Fibroblast of lung (primary cell): ENCODE measurements at regions not wholly inside any gene's neighbourhood (a gene's known extent, or its start where the extent isn't known, plus 50 kb on each side); places are given as distances from the start of the nearest gene placed in this dataset.

Experiments used
- DNase-seq, 2 donors: peaks; one replicate each; pipeline versions ENCODE4 v3.0.0 to v3.0.0-alpha.2; 2010; ENCODE audit warnings: low read depth in 2 of 2
- H2AFZ ChIP-seq: 2 replicates; pipeline ENCODE4 v1.5.1; 2012; ENCODE audit warnings: low read length, control low read depth, inconsistent platforms
- H3K27ac ChIP-seq: 2 replicates; pipeline ENCODE4 v1.5.1; 2011; ENCODE audit warnings: low read length, control low read depth; ENCODE audit not compliant: insufficient read depth
- H3K27me3 ChIP-seq: 2 replicates; pipeline ENCODE4 v1.5.1; 2011; ENCODE audit warnings: mild to moderate bottlenecking, low read length; ENCODE audit not compliant: control insufficient read depth, insufficient read depth
- H3K36me3 ChIP-seq: 2 replicates; pipeline ENCODE4 v1.5.1; 2011; ENCODE audit warnings: low read length; ENCODE audit not compliant: control insufficient read depth, insufficient read depth
- H3K4me1 ChIP-seq: 2 replicates; pipeline ENCODE4 v1.5.1; 2011; ENCODE audit warnings: low read length; ENCODE audit not compliant: control insufficient read depth, insufficient read depth; ENCODE audit errors: extremely low read depth
- H3K4me2 ChIP-seq: 2 replicates; pipeline ENCODE4 v1.5.1; 2011; ENCODE audit warnings: low read length, control low read depth; ENCODE audit not compliant: insufficient read depth; ENCODE audit errors: extremely low read depth
- H3K4me3 ChIP-seq, 4 experiments: fragments of 200-600 bp in 1 of 4; sonication (generic) in 1 of 4; replicated peaks in 1 of 4; 2 replicates each; pipeline ENCODE4 v1.5.1; 2011 to 2016; ENCODE audit warnings: low read length in 4 of 4, low read depth in 3 of 4, mild to moderate bottlenecking in 3 of 4, control low read depth in 2 of 4, inconsistent platforms in 1 of 4, mixed read lengths in 1 of 4; ENCODE audit not compliant: insufficient read depth in 1 of 4; ENCODE audit errors: control extremely low read depth in 1 of 4
- H3K79me2 ChIP-seq: 2 replicates; pipeline ENCODE4 v1.5.1; 2012; ENCODE audit warnings: mild to moderate bottlenecking, low read length, inconsistent platforms; ENCODE audit not compliant: control insufficient read depth, insufficient read depth
- H3K9ac ChIP-seq: 2 replicates; pipeline ENCODE4 v1.5.1; 2011; ENCODE audit warnings: mild to moderate bottlenecking, low read length, control low read depth; ENCODE audit not compliant: insufficient read depth
- H3K9me3 ChIP-seq: 2 replicates; pipeline ENCODE4 v1.5.1; 2012; ENCODE audit warnings: low read depth, low read length; ENCODE audit not compliant: control insufficient read depth, insufficient read depth
- H4K20me1 ChIP-seq: 2 replicates; pipeline ENCODE4 v1.5.1; 2011; ENCODE audit warnings: low read length; ENCODE audit not compliant: control insufficient read depth, insufficient read depth; ENCODE audit errors: extremely low read depth
- EZH2 ChIP-seq: IDR thresholded peaks from 2 replicates; pipeline ENCODE4 v1.5.1; 2012; ENCODE audit warnings: low read length, control low read depth, mild to moderate bottlenecking; ENCODE audit errors: missing control alignments
- TF ChIP-seq, protein P1 (sequence below), 2 donors: IDR thresholded peaks in 1 of 2; conservative IDR thresholded peaks in 1 of 2; 1 replicate in 1 of 2; 2 replicates in 1 of 2; pipeline ENCODE4 v1.5.1; 2011 to 2012; ENCODE audit warnings: low read length in 2 of 2, control low read depth in 1 of 2, inconsistent platforms in 1 of 2, low read depth in 1 of 2, mild to moderate bottlenecking in 1 of 2

GRCh38 chr15:26134152-26134551 is 271.0 kb upstream of the ATP10A start:
- Histone ChIP-seq H3K4me1 (no peaks in the 10 kb centered on the region), H3K4me3 (no peak overlapping the region)
- no peak for DNase-seq

DNA sequence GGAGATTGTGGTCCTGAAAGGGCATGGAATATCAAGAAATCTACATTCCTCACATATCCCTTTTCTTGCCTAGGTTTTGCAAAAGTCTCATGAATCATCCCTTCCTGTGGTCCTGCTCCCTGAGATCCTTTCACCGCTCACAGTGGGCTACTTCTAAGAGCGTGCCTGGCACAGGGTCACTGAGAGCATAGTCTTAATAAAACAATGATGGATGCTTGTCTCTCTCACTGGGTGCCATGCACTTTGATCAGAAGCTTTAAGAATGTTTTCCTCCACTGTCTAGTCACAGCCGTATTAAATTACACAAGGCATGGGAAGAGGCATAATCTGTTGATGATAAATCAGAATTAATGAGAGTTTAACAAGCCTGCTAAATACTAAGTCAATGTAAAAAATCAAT is 269.7 kb upstream of the ATP10A start:
- no peaks in the 10 kb centered on the region for H3K9me3 ChIP-seq

More at GRCh38 chr15:26134152-26134551, 271.0 kb upstream of the ATP10A start:
- no peaks in the 10 kb centered on the region for H3K27me3 ChIP-seq
- TF ChIP-seq, protein P1, sequence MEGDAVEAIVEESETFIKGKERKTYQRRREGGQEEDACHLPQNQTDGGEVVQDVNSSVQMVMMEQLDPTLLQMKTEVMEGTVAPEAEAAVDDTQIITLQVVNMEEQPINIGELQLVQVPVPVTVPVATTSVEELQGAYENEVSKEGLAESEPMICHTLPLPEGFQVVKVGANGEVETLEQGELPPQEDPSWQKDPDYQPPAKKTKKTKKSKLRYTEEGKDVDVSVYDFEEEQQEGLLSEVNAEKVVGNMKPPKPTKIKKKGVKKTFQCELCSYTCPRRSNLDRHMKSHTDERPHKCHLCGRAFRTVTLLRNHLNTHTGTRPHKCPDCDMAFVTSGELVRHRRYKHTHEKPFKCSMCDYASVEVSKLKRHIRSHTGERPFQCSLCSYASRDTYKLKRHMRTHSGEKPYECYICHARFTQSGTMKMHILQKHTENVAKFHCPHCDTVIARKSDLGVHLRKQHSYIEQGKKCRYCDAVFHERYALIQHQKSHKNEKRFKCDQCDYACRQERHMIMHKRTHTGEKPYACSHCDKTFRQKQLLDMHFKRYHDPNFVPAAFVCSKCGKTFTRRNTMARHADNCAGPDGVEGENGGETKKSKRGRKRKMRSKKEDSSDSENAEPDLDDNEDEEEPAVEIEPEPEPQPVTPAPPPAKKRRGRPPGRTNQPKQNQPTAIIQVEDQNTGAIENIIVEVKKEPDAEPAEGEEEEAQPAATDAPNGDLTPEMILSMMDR (conservative IDR thresholded peaks at IDR 0.05 in 1 of 2, IDR thresholded peaks at IDR 0.05 in 1 of 2; ENCODE audit: low read depth in 1 of 2, low read length in 2 of 2), result no peak
- TF ChIP-seq EZH2, result no peak
- no peaks in the 10 kb centered on the region for H3K36me3 ChIP-seq
- H3K9me3 ChIP-seq, result no peaks in the 10 kb centered on the region
- no peak overlapping the region for H3K9ac ChIP-seq
- H4K20me1 ChIP-seq, result no peaks in the 10 kb centered on the region
- H2AFZ ChIP-seq, result no peak overlapping the region
- no peaks in the 10 kb centered on the region for H3K79me2 ChIP-seq
- no peak overlapping the region for H3K27ac ChIP-seq
- H3K4me2 ChIP-seq, result no peak overlapping the region

DNA sequence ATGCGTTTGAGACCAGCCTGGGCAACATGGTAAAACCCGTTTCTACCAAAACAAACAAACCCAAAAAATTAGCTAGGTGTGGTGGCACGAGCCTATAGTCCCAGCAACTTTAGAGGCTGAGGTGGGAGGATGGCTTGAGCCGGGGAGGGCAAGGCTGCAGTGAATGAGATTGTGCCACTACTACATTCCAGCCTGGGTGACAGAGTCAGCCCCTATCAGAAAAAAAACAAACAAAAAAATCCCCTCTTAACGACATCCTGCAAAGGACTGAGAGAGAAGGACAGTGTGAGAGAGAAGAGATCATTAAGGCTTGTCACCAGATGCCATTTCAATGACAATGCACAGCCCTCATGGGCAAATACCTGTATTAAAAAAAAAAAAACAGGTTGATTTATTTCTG is 266.7 kb upstream of the ATP10A start:
- no peaks in the 10 kb centered on the region for H3K9me3 ChIP-seq
- TF ChIP-seq EZH2, result no peak
- TF ChIP-seq, protein P1 (conservative IDR thresholded peaks at IDR 0.05 in 1 of 2, IDR thresholded peaks at IDR 0.05 in 1 of 2; ENCODE audit: low read depth in 1 of 2, low read length in 2 of 2), result no peak
- no peak for DNase-seq
- no peaks in the 10 kb centered on the region for H3K4me1 ChIP-seq
- no peaks in the 10 kb centered on the region for H3K36me3 ChIP-seq
- H3K27me3 ChIP-seq, result no peaks in the 10 kb centered on the region
- H3K79me2 ChIP-seq, result no peaks in the 10 kb centered on the region
- no peak overlapping the region for H3K4me2 ChIP-seq
- H3K9ac ChIP-seq, result no peak overlapping the region
- no peak overlapping the region for H3K27ac ChIP-seq
- no peak overlapping the region for H2AFZ ChIP-seq
- H3K4me3 ChIP-seq, result no peak overlapping the region
- H4K20me1 ChIP-seq, result no peaks in the 10 kb centered on the region

More for the DNA sequence above, 269.7 kb upstream of the ATP10A start:
- DNase-seq, result no peak
- Histone ChIP-seq H3K27me3 (no peaks in the 10 kb centered on the region), H3K9ac (no peak overlapping the region), H3K4me2 (no peak overlapping the region), H3K27ac (no peak overlapping the region), H4K20me1 (no peaks in the 10 kb centered on the region), H3K4me1 (no peaks in the 10 kb centered on the region), H3K79me2 (no peaks in the 10 kb centered on the region), H2AFZ (no peak overlapping the region), H3K36me3 (no peaks in the 10 kb centered on the region), H3K4me3 (no peak overlapping the region)
- TF ChIP-seq, protein P1 (conservative IDR thresholded peaks at IDR 0.05 in 1 of 2, IDR thresholded peaks at IDR 0.05 in 1 of 2; ENCODE audit: low read depth in 1 of 2, low read length in 2 of 2), result no peak
- no peak for TF ChIP-seq EZH2
